ENCODE measurements at regions not wholly inside any gene's neighbourhood (a gene's known extent, or its start where the extent isn't known, plus 50 kb on each side); places are given as distances from the start of the nearest gene placed in this dataset.

- TF ChIP-seq CTCF (IDR thresholded peaks at IDR 0.05; ENCODE audit: low read depth, low read length): no peak
- DNase-seq (ENCODE audit: low read depth in 2 of 2): no peak
- H3K4me3 ChIP-seq (replicated peaks in 1 of 2; ENCODE audit: low read depth in 2 of 2, low read length in 2 of 2): no peak overlapping the region
Measured at GRCh38 chr2:175662335-175662734, 339.7 kb downstream of the LNPK start.

- TF ChIP-seq CTCF (IDR thresholded peaks at IDR 0.05; ENCODE audit: low read depth, low read length): no peak
- H3K4me3 ChIP-seq (replicated peaks in 1 of 2; ENCODE audit: low read depth in 2 of 2, low read length in 2 of 2): no peak overlapping the region
- no peak for DNase-seq (ENCODE audit: low read depth in 2 of 2)
Measured at GRCh38 chr2:175648577-175649063, 353.4 kb downstream of the LNPK start.

DNA sequence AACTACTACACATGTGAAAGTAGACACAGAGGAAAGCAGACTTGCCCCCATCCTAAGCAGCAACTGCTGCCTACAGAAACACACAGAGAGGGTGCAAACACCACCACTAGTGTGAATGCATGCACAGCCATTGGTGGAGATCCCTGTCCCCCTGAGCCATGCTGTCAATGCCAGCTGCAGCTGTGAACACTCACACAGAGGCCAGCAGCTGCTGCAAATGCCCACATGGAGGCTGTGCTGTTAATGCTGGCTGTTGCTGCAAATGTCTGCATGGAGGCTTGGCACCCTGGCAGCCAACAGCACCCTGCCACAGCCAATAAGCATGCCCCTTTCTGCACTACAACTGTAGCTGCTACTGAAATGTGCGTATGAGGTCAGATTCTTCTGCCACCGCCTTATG is 355.0 kb downstream of the LNPK start:
- TF ChIP-seq CTCF (IDR thresholded peaks at IDR 0.05; ENCODE audit: low read depth, low read length): no peak
- no peak overlapping the region for H3K4me3 ChIP-seq (replicated peaks in 1 of 2; ENCODE audit: low read depth in 2 of 2, low read length in 2 of 2)
- DNase-seq (ENCODE audit: low read depth in 2 of 2): no peak

GRCh38 chr2:175640655-175641054 is 361.4 kb downstream of the LNPK start:
- H3K4me3 ChIP-seq (replicated peaks in 1 of 2; ENCODE audit: low read depth in 2 of 2, low read length in 2 of 2): no peak overlapping the region
- no peak for TF ChIP-seq CTCF (IDR thresholded peaks at IDR 0.05; ENCODE audit: low read depth, low read length)
- DNase-seq (ENCODE audit: low read depth in 2 of 2): no peak

DNA sequence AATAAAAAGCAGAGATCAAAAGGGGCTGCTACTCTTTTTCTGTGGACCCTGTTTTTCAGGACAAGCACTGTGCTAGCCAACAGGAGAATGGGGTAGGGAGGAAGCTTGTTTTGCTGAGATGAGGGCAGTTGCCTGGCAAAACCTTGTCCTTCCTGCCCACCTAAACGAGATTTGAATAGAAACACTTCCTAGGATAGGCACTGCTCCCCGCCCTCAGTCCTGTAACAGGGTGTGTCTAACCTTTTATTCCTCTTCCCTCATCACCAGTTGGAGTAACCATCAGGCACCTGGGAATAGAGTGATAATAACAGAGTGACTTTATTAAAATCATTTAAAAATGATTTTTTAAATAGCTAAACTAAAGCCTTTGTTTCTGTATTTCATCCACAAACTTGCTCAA is 368.8 kb downstream of the LNPK start:
- no peak for DNase-seq (ENCODE audit: low read depth in 2 of 2)
- TF ChIP-seq CTCF (IDR thresholded peaks at IDR 0.05; ENCODE audit: low read depth, low read length): no peak
- H3K4me3 ChIP-seq (replicated peaks in 1 of 2; ENCODE audit: low read depth in 2 of 2, low read length in 2 of 2): no peak overlapping the region

GRCh38 chr2:175631245-175631623 is 370.8 kb downstream of the LNPK start:
- TF ChIP-seq CTCF (IDR thresholded peaks at IDR 0.05; ENCODE audit: low read depth, low read length): no peak
- no peak overlapping the region for H3K4me3 ChIP-seq (replicated peaks in 1 of 2; ENCODE audit: low read depth in 2 of 2, low read length in 2 of 2)
- peak in 1 of 2 donors; percentile 9 for DNase-seq (ENCODE audit: low read depth in 2 of 2)

Measured in cardiac fibroblast (primary cell).